Iris pigment epithelial cell (primary cell): ENCODE measurements at regions not wholly inside any gene's neighbourhood (a gene's known extent, or its start where the extent isn't known, plus 50 kb on each side); places are given as distances from the start of the nearest gene placed in this dataset.
A peak's percentile ranks its signal among the peaks of the same experiment; 100 is the strongest.
"Not testable (repeated sequence)": the region's sequence is repeated elsewhere in the genome, so short reads cannot be mapped to it uniquely, and the experiment has no call there.

ENCODE experiments used
- DNase-seq: peaks from one replicate; pipeline ENCODE4 v3.0.0-alpha.2; 2011; ENCODE audit warnings: low read depth

- DNase-seq, result no peak
Measured at GRCh38 chr2:183533021-183533420, 408.8 kb downstream of the NUP35 start.

- no peak for DNase-seq
Measured at GRCh38 chr2:183536290-183536689, 412.0 kb downstream of the NUP35 start.

- DNase-seq, result no peak
Measured at GRCh38 chr2:183536714-183537113, 412.5 kb downstream of the NUP35 start.

- DNase-seq, result peak; percentile 59
Measured at GRCh38 chr2:183541766-183542165, 417.5 kb downstream of the NUP35 start.

GRCh38 chr2:183542606-183543005 lies 418.4 kb downstream of the NUP35 start:
- DNase-seq, result no peak

GRCh38 chr2:183543222-183543621 lies 419.0 kb downstream of the NUP35 start:
- DNase-seq, result no peak

GRCh38 chr2:183543731-183544130 lies 419.5 kb downstream of the NUP35 start:
- no peak for DNase-seq

GRCh38 chr2:183546560-183547350 lies 422.5 kb downstream of the NUP35 start:
- DNase-seq, result not testable (repeated sequence)

- no peak for DNase-seq
Measured at GRCh38 chr2:183552716-183553115, 428.5 kb downstream of the NUP35 start.

- DNase-seq, result peak; percentile 18
Measured at GRCh38 chr2:183564726-183565125, 440.5 kb downstream of the NUP35 start.

GRCh38 chr2:183575481-183575880 lies 451.2 kb downstream of the NUP35 start:
- DNase-seq, result no peak

- no peak for DNase-seq
Measured at GRCh38 chr2:183579686-183580085, 455.4 kb downstream of the NUP35 start.

GRCh38 chr2:183592271-183592670 lies 468.0 kb downstream of the NUP35 start:
- no peak for DNase-seq

GRCh38 chr2:183594150-183594549 lies 469.9 kb downstream of the NUP35 start:
- DNase-seq, result no peak

- no peak for DNase-seq
Measured at GRCh38 chr2:183597841-183598240, 473.6 kb downstream of the NUP35 start.

- DNase-seq, result no peak
Measured at GRCh38 chr2:183604065-183604464, 479.8 kb downstream of the NUP35 start.

GRCh38 chr2:183605440-183605839 lies 481.2 kb downstream of the NUP35 start:
- DNase-seq, result no peak

GRCh38 chr2:183606022-183606717 lies 481.9 kb downstream of the NUP35 start:
- DNase-seq, result no peak

GRCh38 chr2:183606718-183607085 lies 482.5 kb downstream of the NUP35 start:
- no peak for DNase-seq

GRCh38 chr2:183607995-183608394 lies 483.8 kb downstream of the NUP35 start:
- no peak for DNase-seq

GRCh38 chr2:183608747-183609146 lies 484.5 kb downstream of the NUP35 start:
- no peak for DNase-seq

GRCh38 chr2:183610724-183611123 lies 486.5 kb downstream of the NUP35 start:
- DNase-seq, result no peak

- no peak for DNase-seq
Measured at GRCh38 chr2:183614799-183615435, 490.7 kb downstream of the NUP35 start.
